Prostate gland (tissue), 2 donors: ENCODE measurements at regions not wholly inside any gene's neighbourhood (a gene's known extent, or its start where the extent isn't known, plus 50 kb on each side); places are given as distances from the start of the nearest gene placed in this dataset.
"Not testable (repeated sequence)": the region's sequence is repeated elsewhere in the genome, so short reads cannot be mapped to it uniquely, and the experiment has no call there.

Experiments
- DNase-seq: peaks from one replicate; pipeline ENCODE4 v3.0.0-alpha.2; 2019; ENCODE audit warnings: low spot score
- H3K27ac ChIP-seq, 2 donors: fragments of 200-600 bp; sonication (generic); 2 replicates each; pipeline ENCODE4 v1.5.1; 2017 to 2019
- H3K27me3 ChIP-seq: fragments of 200-600 bp; sonication (generic); replicated peaks from 2 replicates; pipeline ENCODE4 v1.5.1; 2019; ENCODE audit not compliant: insufficient read depth
- H3K36me3 ChIP-seq, 2 donors: fragments of 200-600 bp; sonication (generic); 1 replicate in 1 of 2; 2 replicates in 1 of 2; pipeline versions ENCODE4 v1.5.1 to v1.8.1; 2017 to 2019
- H3K4me1 ChIP-seq: fragments of 200-600 bp; sonication (generic); replicated peaks from 2 replicates; pipeline ENCODE4 v1.5.1; 2019
- H3K4me3 ChIP-seq, 2 donors: fragments of 200-600 bp; sonication (generic); 2 replicates each; pipeline ENCODE4 v1.5.1; 2017 to 2019
- H3K9me3 ChIP-seq: fragments of 200-600 bp; sonication (generic); 2 replicates; pipeline ENCODE4 v1.5.1; 2017
- CTCF ChIP-seq, 4 experiments: fragments of 200-600 bp in 2 of 4; fragments of 450-650 bp in 2 of 4; sonication (generic) in 2 of 4; IDR thresholded peaks; 1 replicate in 3 of 4; 2 replicates in 1 of 4; pipeline ENCODE4 v1.5.1; 2016 to 2019; ENCODE audit warnings: antibody characterized with exemption in 4 of 4, mild to moderate bottlenecking in 2 of 4, moderate library complexity in 2 of 4
- POLR2A ChIP-seq: fragments of 450-650 bp; IDR thresholded peaks from one replicate; pipeline ENCODE4 v1.6.1; 2016; ENCODE audit warnings: antibody characterized with exemption, mild to moderate bottlenecking
- POLR2AphosphoS5 ChIP-seq: sonication (generic); formaldehyde crosslinking; IDR thresholded peaks from one replicate; pipeline ENCODE4 v1.6.1; 2017; ENCODE audit warnings: antibody characterized with exemption
- WGBS: methylation state at CpG from one replicate; pipeline ENCODE4 v1.1.5; 2018; 5-methylcytosine and 5-hydroxymethylcytosine counted together
- intact Hi-C: fragments of 100-400 bp; cut with DNase I; formaldehyde crosslinking; loops from one replicate; pipeline ENCODE4 v1.14.2; 2022

GRCh38 chr1:194862129-194862528 is 1675.7 kb upstream of the B3GALT2 start:
- no peak for DNase-seq
- no peak overlapping the region for H3K4me3 ChIP-seq
- H3K36me3 ChIP-seq, result no peaks in the 10 kb centered on the region
- no peak overlapping the region for H3K27ac ChIP-seq
- intact Hi-C loops, result no loop called here
- no peak for TF ChIP-seq CTCF (IDR thresholded peaks at IDR 0.05)
- no peak for TF ChIP-seq POLR2A
- TF ChIP-seq POLR2AphosphoS5, result no peak
- H3K4me1 ChIP-seq, result no peaks in the 10 kb centered on the region
- no peaks in the 10 kb centered on the region for H3K9me3 ChIP-seq
- no peaks in the 10 kb centered on the region for H3K27me3 ChIP-seq

GRCh38 chr1:194860248-194861201 is 1674.1 kb upstream of the B3GALT2 start:
- 91% methylated on average over 10 of the region's 10 CpGs for WGBS
- H3K9me3 ChIP-seq, result no peaks in the 10 kb centered on the region
- intact Hi-C loops, result no loop called here
- TF ChIP-seq POLR2A (no peak), CTCF (IDR thresholded peaks at IDR 0.05) (no peak)
- no peaks in the 10 kb centered on the region for H3K4me1 ChIP-seq
- H3K4me3 ChIP-seq, result no peak overlapping the region
- DNase-seq, result no peak
- H3K27me3 ChIP-seq, result no peaks in the 10 kb centered on the region
- H3K27ac ChIP-seq, result no peak overlapping the region
- H3K36me3 ChIP-seq, result no peaks in the 10 kb centered on the region

GRCh38 chr1:194859481-194860154 is 1673.2 kb upstream of the B3GALT2 start:
- H3K27ac ChIP-seq, H3K9me3 ChIP-seq, H3K4me3 ChIP-seq, intact Hi-C loops, H3K27me3 ChIP-seq, H3K4me1 ChIP-seq, H3K36me3 ChIP-seq, DNase-seq: not testable (repeated sequence)
- 91% methylated on average over 17 of the region's 17 CpGs for WGBS

- H3K4me1 ChIP-seq, intact Hi-C loops, H3K27ac ChIP-seq, H3K27me3 ChIP-seq, H3K9me3 ChIP-seq, DNase-seq, H3K36me3 ChIP-seq, H3K4me3 ChIP-seq: not testable (repeated sequence)
- WGBS, result 94% methylated on average over 37 of the region's 39 CpGs
These were observed 1672.5 kb upstream of the B3GALT2 start for GRCh38 chr1:194858811-194859480.

- Histone ChIP-seq H3K27me3 (no peaks in the 10 kb centered on the region), H3K9me3 (no peaks in the 10 kb centered on the region), H3K4me3 (no peak overlapping the region), H3K27ac (no peak overlapping the region), H3K36me3 (no peaks in the 10 kb centered on the region), H3K4me1 (no peaks in the 10 kb centered on the region)
- intact Hi-C loops, result no loop called here
- no peak for DNase-seq
- TF ChIP-seq POLR2A (no peak), CTCF (IDR thresholded peaks at IDR 0.05) (no peak), POLR2AphosphoS5 (no peak)
- 89% methylated on average over 2 of the region's 2 CpGs for WGBS
These were observed 1671.0 kb upstream of the B3GALT2 start for GRCh38 chr1:194857413-194857812.
